ENCODE measurements at regions not wholly inside any gene's neighbourhood (a gene's known extent, or its start where the extent isn't known, plus 50 kb on each side); places are given as distances from the start of the nearest gene placed in this dataset.

DNA sequence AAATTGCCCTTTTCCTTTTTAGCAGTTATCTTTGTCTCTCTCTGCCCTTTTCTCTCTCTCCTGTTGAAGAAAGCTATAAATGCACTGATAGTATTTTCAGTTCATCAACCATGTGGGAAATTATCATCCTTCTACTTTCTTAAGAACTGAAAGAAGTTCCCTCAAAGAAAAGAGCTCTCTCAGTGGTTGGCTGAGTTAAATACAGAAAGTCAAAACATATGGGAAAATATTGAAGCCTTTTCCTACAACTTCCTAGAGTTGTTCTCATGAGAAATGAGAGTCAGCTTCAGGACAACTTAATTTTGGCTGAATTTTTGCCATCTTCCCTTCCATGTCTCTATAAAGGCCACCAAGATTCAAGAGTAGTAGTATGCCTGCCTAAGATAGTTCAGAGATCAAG is 96.7 kb downstream of the NFKBIZ start:
- peaks cover 41% of the 10 kb centered on the region for H3F3A ChIP-seq (replicated peaks; ENCODE audit: insufficient read depth)
- no peak for DNase-seq
- ChIA-PET CTCF (no interaction called here), POLR2A (no interaction called here)
- H2AFZ ChIP-seq (ENCODE audit: low read depth) = 0 out of 2 replicates have a peak overlapping the region, but pooled peaks have one; percentile 42
- H3K9me3 ChIP-seq = no peaks in the 10 kb centered on the region
- H3K27ac ChIP-seq (ENCODE audit: low read depth in 2 of 2, low read length in 1 of 2) = no peak overlapping the region
- no peaks in the 10 kb centered on the region for H3K9me2 ChIP-seq
- H3K27me3 ChIP-seq (ENCODE audit: insufficient read depth) = no peaks in the 10 kb centered on the region
- H3K36me3 ChIP-seq (replicated peaks in 1 of 2; ENCODE audit: control insufficient read depth in 1 of 2, insufficient read depth in 2 of 2, low read length in 1 of 2) = no peaks in the 10 kb centered on the region
- H3K79me2 ChIP-seq (ENCODE audit: insufficient read depth) = no peaks in the 10 kb centered on the region
- no peak overlapping the region for H3K4me3 ChIP-seq (ENCODE audit: low read depth in 2 of 2, low read length in 1 of 2)
- TF ChIP-seq EP300 (IDR thresholded peaks at IDR 0.05; ENCODE audit: borderline replicate concordance in 1 of 2, low read depth in 1 of 2, low read length in 1 of 2) = no peak
- TF ChIP-seq, protein P1, sequence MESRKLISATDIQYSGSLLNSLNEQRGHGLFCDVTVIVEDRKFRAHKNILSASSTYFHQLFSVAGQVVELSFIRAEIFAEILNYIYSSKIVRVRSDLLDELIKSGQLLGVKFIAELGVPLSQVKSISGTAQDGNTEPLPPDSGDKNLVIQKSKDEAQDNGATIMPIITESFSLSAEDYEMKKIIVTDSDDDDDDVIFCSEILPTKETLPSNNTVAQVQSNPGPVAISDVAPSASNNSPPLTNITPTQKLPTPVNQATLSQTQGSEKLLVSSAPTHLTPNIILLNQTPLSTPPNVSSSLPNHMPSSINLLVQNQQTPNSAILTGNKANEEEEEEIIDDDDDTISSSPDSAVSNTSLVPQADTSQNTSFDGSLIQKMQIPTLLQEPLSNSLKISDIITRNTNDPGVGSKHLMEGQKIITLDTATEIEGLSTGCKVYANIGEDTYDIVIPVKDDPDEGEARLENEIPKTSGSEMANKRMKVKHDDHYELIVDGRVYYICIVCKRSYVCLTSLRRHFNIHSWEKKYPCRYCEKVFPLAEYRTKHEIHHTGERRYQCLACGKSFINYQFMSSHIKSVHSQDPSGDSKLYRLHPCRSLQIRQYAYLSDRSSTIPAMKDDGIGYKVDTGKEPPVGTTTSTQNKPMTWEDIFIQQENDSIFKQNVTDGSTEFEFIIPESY (IDR thresholded peaks at IDR 0.05; ENCODE audit: borderline replicate concordance, low read depth) = no peak
- no peak for TF ChIP-seq JUND (IDR thresholded peaks at IDR 0.05)
- TF ChIP-seq FOXM1 (IDR thresholded peaks at IDR 0.05; ENCODE audit: low read depth) = no peak
- TF ChIP-seq RFX5 (IDR thresholded peaks at IDR 0.05; ENCODE audit: low read length) = no peak
- TF ChIP-seq, protein P2, sequence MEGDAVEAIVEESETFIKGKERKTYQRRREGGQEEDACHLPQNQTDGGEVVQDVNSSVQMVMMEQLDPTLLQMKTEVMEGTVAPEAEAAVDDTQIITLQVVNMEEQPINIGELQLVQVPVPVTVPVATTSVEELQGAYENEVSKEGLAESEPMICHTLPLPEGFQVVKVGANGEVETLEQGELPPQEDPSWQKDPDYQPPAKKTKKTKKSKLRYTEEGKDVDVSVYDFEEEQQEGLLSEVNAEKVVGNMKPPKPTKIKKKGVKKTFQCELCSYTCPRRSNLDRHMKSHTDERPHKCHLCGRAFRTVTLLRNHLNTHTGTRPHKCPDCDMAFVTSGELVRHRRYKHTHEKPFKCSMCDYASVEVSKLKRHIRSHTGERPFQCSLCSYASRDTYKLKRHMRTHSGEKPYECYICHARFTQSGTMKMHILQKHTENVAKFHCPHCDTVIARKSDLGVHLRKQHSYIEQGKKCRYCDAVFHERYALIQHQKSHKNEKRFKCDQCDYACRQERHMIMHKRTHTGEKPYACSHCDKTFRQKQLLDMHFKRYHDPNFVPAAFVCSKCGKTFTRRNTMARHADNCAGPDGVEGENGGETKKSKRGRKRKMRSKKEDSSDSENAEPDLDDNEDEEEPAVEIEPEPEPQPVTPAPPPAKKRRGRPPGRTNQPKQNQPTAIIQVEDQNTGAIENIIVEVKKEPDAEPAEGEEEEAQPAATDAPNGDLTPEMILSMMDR (IDR thresholded peaks at IDR 0.05) = no peak
- TF ChIP-seq CHD2 (IDR thresholded peaks at IDR 0.05; ENCODE audit: low read length, partially characterized antibody) = no peak
- TF ChIP-seq, protein P3, sequence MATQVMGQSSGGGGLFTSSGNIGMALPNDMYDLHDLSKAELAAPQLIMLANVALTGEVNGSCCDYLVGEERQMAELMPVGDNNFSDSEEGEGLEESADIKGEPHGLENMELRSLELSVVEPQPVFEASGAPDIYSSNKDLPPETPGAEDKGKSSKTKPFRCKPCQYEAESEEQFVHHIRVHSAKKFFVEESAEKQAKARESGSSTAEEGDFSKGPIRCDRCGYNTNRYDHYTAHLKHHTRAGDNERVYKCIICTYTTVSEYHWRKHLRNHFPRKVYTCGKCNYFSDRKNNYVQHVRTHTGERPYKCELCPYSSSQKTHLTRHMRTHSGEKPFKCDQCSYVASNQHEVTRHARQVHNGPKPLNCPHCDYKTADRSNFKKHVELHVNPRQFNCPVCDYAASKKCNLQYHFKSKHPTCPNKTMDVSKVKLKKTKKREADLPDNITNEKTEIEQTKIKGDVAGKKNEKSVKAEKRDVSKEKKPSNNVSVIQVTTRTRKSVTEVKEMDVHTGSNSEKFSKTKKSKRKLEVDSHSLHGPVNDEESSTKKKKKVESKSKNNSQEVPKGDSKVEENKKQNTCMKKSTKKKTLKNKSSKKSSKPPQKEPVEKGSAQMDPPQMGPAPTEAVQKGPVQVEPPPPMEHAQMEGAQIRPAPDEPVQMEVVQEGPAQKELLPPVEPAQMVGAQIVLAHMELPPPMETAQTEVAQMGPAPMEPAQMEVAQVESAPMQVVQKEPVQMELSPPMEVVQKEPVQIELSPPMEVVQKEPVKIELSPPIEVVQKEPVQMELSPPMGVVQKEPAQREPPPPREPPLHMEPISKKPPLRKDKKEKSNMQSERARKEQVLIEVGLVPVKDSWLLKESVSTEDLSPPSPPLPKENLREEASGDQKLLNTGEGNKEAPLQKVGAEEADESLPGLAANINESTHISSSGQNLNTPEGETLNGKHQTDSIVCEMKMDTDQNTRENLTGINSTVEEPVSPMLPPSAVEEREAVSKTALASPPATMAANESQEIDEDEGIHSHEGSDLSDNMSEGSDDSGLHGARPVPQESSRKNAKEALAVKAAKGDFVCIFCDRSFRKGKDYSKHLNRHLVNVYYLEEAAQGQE (IDR thresholded peaks at IDR 0.05; ENCODE audit: low read depth, low read length) = no peak
- no peak for TF ChIP-seq TAF1 (IDR thresholded peaks at IDR 0.05; ENCODE audit: borderline replicate concordance, low read depth, low read length)
- TF ChIP-seq RAD21 (IDR thresholded peaks at IDR 0.05; ENCODE audit: low read length) = no peak
- TF ChIP-seq TEAD4 (IDR thresholded peaks at IDR 0.05; ENCODE audit: borderline replicate concordance, insufficient read depth) = no peak
- TF ChIP-seq NRF1 (IDR thresholded peaks at IDR 0.05; ENCODE audit: low read depth, low read length) = no peak
- no peak for TF ChIP-seq MXI1 (IDR thresholded peaks at IDR 0.05; ENCODE audit: low read depth, low read length)
- no peak for TF ChIP-seq TCF12 (IDR thresholded peaks at IDR 0.05)
- TF ChIP-seq RCOR1 (IDR thresholded peaks at IDR 0.05; ENCODE audit: low read length) = no peak
- TF ChIP-seq, protein P4, sequence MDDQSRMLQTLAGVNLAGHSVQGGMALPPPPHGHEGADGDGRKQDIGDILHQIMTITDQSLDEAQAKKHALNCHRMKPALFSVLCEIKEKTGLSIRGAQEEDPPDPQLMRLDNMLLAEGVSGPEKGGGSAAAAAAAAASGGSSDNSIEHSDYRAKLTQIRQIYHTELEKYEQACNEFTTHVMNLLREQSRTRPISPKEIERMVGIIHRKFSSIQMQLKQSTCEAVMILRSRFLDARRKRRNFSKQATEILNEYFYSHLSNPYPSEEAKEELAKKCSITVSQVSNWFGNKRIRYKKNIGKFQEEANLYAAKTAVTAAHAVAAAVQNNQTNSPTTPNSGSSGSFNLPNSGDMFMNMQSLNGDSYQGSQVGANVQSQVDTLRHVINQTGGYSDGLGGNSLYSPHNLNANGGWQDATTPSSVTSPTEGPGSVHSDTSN (IDR thresholded peaks at IDR 0.05) = no peak
- no peak for TF ChIP-seq SIN3A (IDR thresholded peaks at IDR 0.05; ENCODE audit: borderline replicate concordance, low read depth, low read length)
- TF ChIP-seq, protein P5, sequence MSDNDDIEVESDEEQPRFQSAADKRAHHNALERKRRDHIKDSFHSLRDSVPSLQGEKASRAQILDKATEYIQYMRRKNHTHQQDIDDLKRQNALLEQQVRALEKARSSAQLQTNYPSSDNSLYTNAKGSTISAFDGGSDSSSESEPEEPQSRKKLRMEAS (IDR thresholded peaks at IDR 0.05; ENCODE audit: low read depth) = no peak
- no peaks in the 10 kb centered on the region for H4K20me1 ChIP-seq (ENCODE audit: insufficient read depth)
- no peak overlapping the region for H3K4me2 ChIP-seq
- H3K9ac ChIP-seq = no peak overlapping the region
- H3K4me1 ChIP-seq (ENCODE audit: control insufficient read depth in 1 of 2, insufficient read depth in 2 of 2, low read depth in 1 of 2, low read length in 1 of 2) = peaks cover 3 to 35% of the 10 kb centered on the region in 2 experiments
